MM.1S (cell line): ENCODE measurements at regions not wholly inside any gene's neighbourhood (a gene's known extent, or its start where the extent isn't known, plus 50 kb on each side); places are given as distances from the start of the nearest gene placed in this dataset.

Source experiments
- CTCF ChIP-seq: fragments of 300-600 bp; sonication (generic); IDR thresholded peaks from 2 replicates; pipeline ENCODE4 v1.5.1; 2016; ENCODE audit warnings: antibody characterized with exemption, low read length, mixed read lengths
- EZH2phosphoT487 ChIP-seq: fragments of 300-600 bp; sonication (generic); IDR thresholded peaks from 2 replicates; pipeline ENCODE4 v1.6.1; 2018; ENCODE audit warnings: antibody characterized with exemption, low read length

- no peak for TF ChIP-seq CTCF
- no peak for TF ChIP-seq EZH2phosphoT487
Observed at GRCh38 chr2:226435146-226435545, 364.5 kb downstream of the IRS1 start.
